Karpas-422 (cell line): ENCODE measurements at regions not wholly inside any gene's neighbourhood (a gene's known extent, or its start where the extent isn't known, plus 50 kb on each side); places are given as distances from the start of the nearest gene placed in this dataset.

ENCODE experiments used
- DNase-seq: peaks from one replicate; pipeline ENCODE4 v3.0.0-alpha.2; 2015
- H2AFZ ChIP-seq: fragments of 200-600 bp; sonication (generic); 2 replicates; pipeline ENCODE4 v1.6.1; 2014; ENCODE audit warnings: antibody characterized with exemption, low read length, mixed read lengths
- H3K27ac ChIP-seq: fragments of 200-600 bp; sonication (generic); 2 replicates; pipeline ENCODE4 v1.5.1; 2014; ENCODE audit warnings: mild to moderate bottlenecking, low read length, moderate library complexity
- H3K27me3 ChIP-seq: fragments of 200-600 bp; sonication (generic); 2 replicates; pipeline ENCODE4 v1.6.1; 2014; ENCODE audit warnings: low read length, mixed read lengths
- H3K36me3 ChIP-seq: fragments of 200-600 bp; sonication (generic); 2 replicates; pipeline ENCODE4 v1.6.1; 2014; ENCODE audit warnings: low read length, mixed read lengths; ENCODE audit not compliant: insufficient read depth
- H3K4me1 ChIP-seq: fragments of 200-600 bp; sonication (generic); 2 replicates; pipeline ENCODE4 v1.6.1; 2014; ENCODE audit warnings: mild to moderate bottlenecking, low read length, mixed read lengths
- H3K4me2 ChIP-seq: fragments of 200-600 bp; sonication (generic); 2 replicates; pipeline ENCODE4 v1.6.1; 2014; ENCODE audit warnings: low read length, low read depth, mild to moderate bottlenecking; ENCODE audit not compliant: poor library complexity, severe bottlenecking
- H3K4me3 ChIP-seq: fragments of 200-600 bp; sonication (generic); 2 replicates; pipeline ENCODE4 v1.5.1; 2014; ENCODE audit warnings: mild to moderate bottlenecking, antibody characterized with exemption, low read length, mixed read lengths
- H3K79me2 ChIP-seq: fragments of 200-600 bp; sonication (generic); 2 replicates; pipeline ENCODE4 v1.6.1; 2014; ENCODE audit warnings: mild to moderate bottlenecking, low read length, mixed read lengths
- H3K9ac ChIP-seq: fragments of 200-600 bp; sonication (generic); 2 replicates; pipeline ENCODE4 v1.6.0; 2014; ENCODE audit warnings: low read length
- H3K9me2 ChIP-seq: fragments of 200-600 bp; sonication (generic), shearing (Covaris generic); replicated peaks from 2 replicates; pipeline ENCODE4 v1.6.0; 2014; ENCODE audit warnings: mild to moderate bottlenecking, low read length, moderate library complexity; ENCODE audit not compliant: insufficient read depth
- H3K9me3 ChIP-seq: fragments of 300-700, 200-600 bp; sonication (generic); 2 replicates; pipeline ENCODE4 v1.6.1; 2014; ENCODE audit warnings: low read length, mixed read lengths
- H4K20me1 ChIP-seq: fragments of 200-600 bp; sonication (generic); 2 replicates; pipeline ENCODE4 v1.6.1; 2014; ENCODE audit warnings: mild to moderate bottlenecking, antibody characterized with exemption, low read length, low read depth; ENCODE audit not compliant: insufficient read depth

- Histone ChIP-seq H3K27ac (no peak overlapping the region), H3K4me2 (no peak overlapping the region), H3K4me1 (no peaks in the 10 kb centered on the region), H3K9me3 (no peaks in the 10 kb centered on the region), H3K27me3 (no peaks in the 10 kb centered on the region), H3K9me2 (no peaks in the 10 kb centered on the region), H3K79me2 (no peaks in the 10 kb centered on the region), H3K9ac (no peak overlapping the region), H3K36me3 (no peaks in the 10 kb centered on the region), H3K4me3 (no peak overlapping the region), H2AFZ (no peak overlapping the region), H4K20me1 (no peaks in the 10 kb centered on the region)
- DNase-seq: no peak
Observed at GRCh38 chr16:80066805-80067580, 466.5 kb upstream of the MAF start.

GRCh38 chr16:80065541-80065940 is 465.0 kb upstream of the MAF start:
- Histone ChIP-seq H3K9me3 (no peaks in the 10 kb centered on the region), H3K27ac (no peak overlapping the region), H3K79me2 (no peaks in the 10 kb centered on the region), H3K4me2 (no peak overlapping the region), H3K4me3 (no peak overlapping the region), H3K9ac (no peak overlapping the region), H2AFZ (no peak overlapping the region), H3K36me3 (no peaks in the 10 kb centered on the region), H4K20me1 (no peaks in the 10 kb centered on the region), H3K9me2 (no peaks in the 10 kb centered on the region), H3K4me1 (no peaks in the 10 kb centered on the region), H3K27me3 (no peaks in the 10 kb centered on the region)
- DNase-seq: no peak

- H3K9ac ChIP-seq: no peak overlapping the region
- no peak overlapping the region for H3K27ac ChIP-seq
- H3K9me2 ChIP-seq: no peaks in the 10 kb centered on the region
- no peaks in the 10 kb centered on the region for H3K9me3 ChIP-seq
- no peaks in the 10 kb centered on the region for H3K27me3 ChIP-seq
- no peak for DNase-seq
- H3K4me1 ChIP-seq: no peaks in the 10 kb centered on the region
- H2AFZ ChIP-seq: no peak overlapping the region
- no peaks in the 10 kb centered on the region for H4K20me1 ChIP-seq
- no peak overlapping the region for H3K4me2 ChIP-seq
- no peaks in the 10 kb centered on the region for H3K36me3 ChIP-seq
- H3K4me3 ChIP-seq: no peak overlapping the region
- H3K79me2 ChIP-seq: no peaks in the 10 kb centered on the region
Observed at GRCh38 chr16:80063713-80064069, 463.2 kb upstream of the MAF start.

- Histone ChIP-seq H3K9ac (no peak overlapping the region), H3K27ac (no peak overlapping the region), H3K9me2 (no peaks in the 10 kb centered on the region), H3K4me1 (no peaks in the 10 kb centered on the region), H3K9me3 (no peaks in the 10 kb centered on the region), H3K4me2 (no peak overlapping the region), H4K20me1 (no peaks in the 10 kb centered on the region), H3K79me2 (no peaks in the 10 kb centered on the region), H3K4me3 (no peak overlapping the region), H3K36me3 (no peaks in the 10 kb centered on the region), H2AFZ (no peak overlapping the region), H3K27me3 (no peaks in the 10 kb centered on the region)
- no peak for DNase-seq
Observed at GRCh38 chr16:80063031-80063712, 462.6 kb upstream of the MAF start.

- Histone ChIP-seq H2AFZ (no peak overlapping the region), H3K4me2 (no peak overlapping the region), H3K27me3 (no peaks in the 10 kb centered on the region), H3K27ac (no peak overlapping the region), H3K9ac (no peak overlapping the region), H4K20me1 (no peaks in the 10 kb centered on the region), H3K79me2 (no peaks in the 10 kb centered on the region), H3K4me3 (no peak overlapping the region), H3K9me2 (no peaks in the 10 kb centered on the region), H3K36me3 (no peaks in the 10 kb centered on the region), H3K9me3 (no peaks in the 10 kb centered on the region), H3K4me1 (no peaks in the 10 kb centered on the region)
- DNase-seq: no peak
Observed at GRCh38 chr16:80062361-80063030, 462.0 kb upstream of the MAF start.

GRCh38 chr16:80060470-80060869 is 459.9 kb upstream of the MAF start:
- no peak overlapping the region for H3K27ac ChIP-seq

GRCh38 chr16:80059836-80060235 is 459.3 kb upstream of the MAF start:
- no peak overlapping the region for H2AFZ ChIP-seq
- no peak overlapping the region for H3K9ac ChIP-seq
- H3K9me3 ChIP-seq: no peaks in the 10 kb centered on the region
- H3K79me2 ChIP-seq: no peaks in the 10 kb centered on the region
- H3K4me2 ChIP-seq: no peak overlapping the region
- no peak for DNase-seq
- H3K36me3 ChIP-seq: no peaks in the 10 kb centered on the region
- no peaks in the 10 kb centered on the region for H3K27me3 ChIP-seq
- no peaks in the 10 kb centered on the region for H4K20me1 ChIP-seq
- H3K27ac ChIP-seq: no peak overlapping the region
- no peaks in the 10 kb centered on the region for H3K9me2 ChIP-seq
- H3K4me3 ChIP-seq: no peak overlapping the region
- no peaks in the 10 kb centered on the region for H3K4me1 ChIP-seq

More at GRCh38 chr16:80060470-80060869, 459.9 kb upstream of the MAF start:
- Histone ChIP-seq H3K36me3 (no peaks in the 10 kb centered on the region), H3K27me3 (no peaks in the 10 kb centered on the region), H4K20me1 (no peaks in the 10 kb centered on the region), H3K9ac (no peak overlapping the region), H3K4me3 (no peak overlapping the region), H3K4me1 (no peaks in the 10 kb centered on the region), H3K4me2 (no peak overlapping the region), H3K79me2 (no peaks in the 10 kb centered on the region), H2AFZ (no peak overlapping the region), H3K9me2 (no peaks in the 10 kb centered on the region), H3K9me3 (no peaks in the 10 kb centered on the region)
- no peak for DNase-seq

- Histone ChIP-seq H4K20me1 (no peaks in the 10 kb centered on the region), H3K27ac (no peak overlapping the region), H3K4me2 (no peak overlapping the region), H3K27me3 (no peaks in the 10 kb centered on the region), H3K9me3 (no peaks in the 10 kb centered on the region), H3K9me2 (no peaks in the 10 kb centered on the region), H2AFZ (no peak overlapping the region), H3K36me3 (no peaks in the 10 kb centered on the region), H3K9ac (no peak overlapping the region), H3K4me1 (no peaks in the 10 kb centered on the region), H3K4me3 (no peak overlapping the region), H3K79me2 (no peaks in the 10 kb centered on the region)
- DNase-seq: no peak
Observed at GRCh38 chr16:80058214-80058613, 457.7 kb upstream of the MAF start.
